GM21825 (cell line): ENCODE measurements at regions not wholly inside any gene's neighbourhood (a gene's known extent, or its start where the extent isn't known, plus 50 kb on each side); places are given as distances from the start of the nearest gene placed in this dataset.
"Not testable (repeated sequence)": the region's sequence is repeated elsewhere in the genome, so short reads cannot be mapped to it uniquely, and the experiment has no call there.

ENCODE experiments used
- ATAC-seq: cut with Tn5 transposase; IDR thresholded peaks from one replicate; pipeline ENCODE4 v1.9.1; 2021; ENCODE audit warnings: mild to moderate bottlenecking, moderate library complexity; ENCODE audit not compliant: unreplicated experiment

DNA sequence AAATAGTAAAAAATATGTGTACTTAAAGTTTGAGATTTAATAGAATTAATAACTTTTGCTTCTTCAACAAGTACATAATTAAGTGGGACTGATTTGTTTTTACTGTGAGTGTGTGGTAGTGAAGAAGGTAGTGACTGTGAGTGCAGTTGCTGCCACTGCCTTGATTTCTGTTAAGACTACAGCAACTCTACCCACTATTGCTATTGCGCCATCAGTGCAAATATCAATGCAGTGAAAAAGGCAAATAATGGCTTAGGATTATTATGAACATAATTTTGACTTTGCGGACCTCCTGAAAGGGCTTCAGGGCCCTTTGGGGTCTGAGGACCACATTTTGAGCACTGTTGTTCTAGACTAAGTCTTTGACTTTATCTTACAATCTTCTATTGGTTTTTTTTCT lies 112.0 kb upstream of the PITX1 start:
- no peak for ATAC-seq

DNA sequence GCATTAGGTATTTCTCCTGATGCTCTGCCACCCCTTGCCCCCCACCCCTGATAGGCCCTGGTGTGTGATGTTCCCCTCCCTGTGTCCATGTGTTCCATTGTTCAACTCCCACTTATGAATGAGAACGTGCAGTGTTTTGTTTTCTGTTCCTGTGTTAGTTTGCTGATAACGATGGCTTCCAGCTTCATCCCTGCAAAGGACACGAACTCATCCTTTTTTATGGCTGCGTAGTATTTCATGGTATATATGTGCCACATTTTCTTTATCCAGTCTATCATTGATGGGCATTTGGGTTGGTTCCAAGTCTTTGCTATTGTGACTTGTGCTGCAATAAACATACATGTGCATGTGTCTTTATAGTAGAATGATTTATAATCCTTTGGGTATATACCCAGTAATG lies 109.7 kb upstream of the PITX1 start:
- ATAC-seq = not testable (repeated sequence)

DNA sequence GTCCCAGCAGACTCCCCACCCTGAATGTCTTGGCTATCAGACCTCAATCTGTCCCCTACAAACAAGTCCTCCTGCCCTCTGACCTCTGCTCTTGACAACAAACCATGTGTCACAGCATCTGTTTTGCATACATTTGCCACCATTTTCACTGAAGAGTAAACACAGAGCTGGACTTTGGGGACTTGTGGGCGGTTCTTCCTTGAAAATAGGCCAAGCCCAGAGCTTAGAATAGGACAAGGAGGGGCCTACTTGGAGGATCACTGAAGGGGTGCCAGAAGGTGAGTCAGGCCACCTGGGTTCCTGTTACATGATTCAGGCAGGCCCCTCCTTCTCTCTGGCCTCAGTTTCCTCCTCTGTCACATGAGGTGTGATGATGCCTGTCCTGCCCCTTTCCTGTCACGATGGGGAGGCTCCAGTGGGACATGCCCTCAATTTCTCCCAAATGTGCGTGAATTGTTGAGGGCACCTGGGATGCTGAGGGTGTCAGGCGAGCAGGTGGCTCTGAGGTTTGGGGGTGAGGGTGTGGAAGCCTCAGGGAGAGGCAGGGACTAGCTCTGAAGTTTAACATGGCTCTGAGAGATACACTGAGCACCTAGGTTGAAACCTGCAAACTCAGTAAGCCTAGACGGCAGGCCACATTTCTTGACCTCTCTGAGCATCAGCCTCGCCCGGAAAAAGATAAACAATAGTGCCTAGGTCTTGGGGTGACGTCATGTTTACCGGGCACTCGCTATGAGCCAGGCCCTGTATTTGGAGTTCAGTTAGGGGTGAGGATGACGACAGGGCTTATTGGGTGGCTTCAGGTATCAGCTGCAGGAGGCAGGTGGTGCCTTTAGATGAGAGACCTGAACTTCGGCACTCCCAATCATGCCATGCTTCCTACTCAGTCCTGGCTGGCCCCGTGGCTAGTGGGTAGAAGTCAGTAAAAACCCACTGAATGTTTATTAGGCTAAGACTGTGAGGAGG lies 107.6 kb upstream of the PITX1 start:
- ATAC-seq = no peak

DNA sequence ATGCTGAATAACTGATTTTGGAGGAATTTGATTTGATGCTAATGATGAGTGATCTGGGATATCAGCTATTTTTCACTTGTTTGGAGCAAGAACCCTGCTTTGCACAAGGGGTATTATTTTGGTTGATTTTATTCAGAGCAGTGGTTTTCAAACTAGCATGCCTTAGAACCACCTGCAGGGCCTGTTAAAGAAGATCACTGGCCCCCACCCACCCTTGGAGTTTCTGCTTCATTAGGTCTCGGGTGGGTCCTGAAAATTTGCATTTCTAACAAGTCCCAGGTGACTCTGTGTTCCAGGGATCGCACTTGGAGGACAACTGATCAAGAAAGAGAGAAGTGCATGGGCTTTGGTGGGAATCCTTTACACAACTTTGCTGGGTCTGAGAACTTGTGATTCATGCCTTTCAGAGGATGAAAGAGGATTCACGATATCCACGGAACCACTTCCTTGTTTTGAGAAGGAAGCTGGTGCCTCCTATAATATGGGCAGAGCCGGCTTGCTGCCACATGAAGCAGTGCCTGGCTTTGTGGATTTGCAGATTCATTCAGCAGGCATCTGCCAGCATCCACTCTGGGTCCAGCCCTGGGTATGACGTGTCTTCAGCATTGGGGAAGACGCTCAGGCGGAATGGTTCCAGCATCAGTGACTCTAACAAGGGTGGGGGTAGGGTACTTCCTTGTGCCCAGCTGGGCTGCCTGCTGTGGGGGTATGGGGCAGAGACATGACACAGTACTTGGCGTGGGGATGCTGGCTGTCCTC lies 106.6 kb upstream of the PITX1 start:
- no peak for ATAC-seq

DNA sequence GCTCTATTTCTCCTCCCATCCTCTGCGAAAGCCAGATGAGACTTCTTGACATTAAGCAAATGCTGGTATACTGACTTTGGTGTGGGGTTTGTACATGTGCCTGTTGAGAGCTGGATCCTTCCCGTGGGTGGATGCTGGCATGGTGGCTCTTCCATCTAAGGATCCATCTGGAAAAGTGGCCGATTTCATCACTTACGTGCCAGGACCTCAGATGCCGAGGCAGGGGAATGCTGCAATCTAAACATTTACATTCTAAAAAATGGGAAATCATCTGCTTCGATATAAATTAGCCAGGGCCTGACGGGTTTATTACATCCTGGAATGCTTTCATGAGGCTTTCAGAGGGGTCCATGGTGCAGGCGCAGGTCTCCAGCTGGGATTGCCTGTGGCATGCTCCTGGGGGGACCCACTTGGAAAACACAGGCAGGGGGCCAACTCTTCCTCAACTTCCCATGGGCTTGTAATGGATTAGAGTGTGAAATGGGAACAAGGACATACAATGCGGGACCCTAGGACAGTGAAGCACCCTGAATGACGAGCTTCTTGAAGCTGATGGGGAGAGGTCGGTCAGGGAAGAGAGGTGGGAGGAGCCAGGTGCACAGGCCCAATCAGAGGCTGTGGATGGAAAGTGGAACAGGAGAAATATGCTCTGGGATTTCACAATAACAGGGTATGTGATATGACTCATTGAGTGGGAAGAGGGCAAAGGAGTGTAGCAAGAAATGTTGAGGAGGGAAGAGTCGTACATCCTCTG lies 105.5 kb upstream of the PITX1 start:
- no peak for ATAC-seq

DNA sequence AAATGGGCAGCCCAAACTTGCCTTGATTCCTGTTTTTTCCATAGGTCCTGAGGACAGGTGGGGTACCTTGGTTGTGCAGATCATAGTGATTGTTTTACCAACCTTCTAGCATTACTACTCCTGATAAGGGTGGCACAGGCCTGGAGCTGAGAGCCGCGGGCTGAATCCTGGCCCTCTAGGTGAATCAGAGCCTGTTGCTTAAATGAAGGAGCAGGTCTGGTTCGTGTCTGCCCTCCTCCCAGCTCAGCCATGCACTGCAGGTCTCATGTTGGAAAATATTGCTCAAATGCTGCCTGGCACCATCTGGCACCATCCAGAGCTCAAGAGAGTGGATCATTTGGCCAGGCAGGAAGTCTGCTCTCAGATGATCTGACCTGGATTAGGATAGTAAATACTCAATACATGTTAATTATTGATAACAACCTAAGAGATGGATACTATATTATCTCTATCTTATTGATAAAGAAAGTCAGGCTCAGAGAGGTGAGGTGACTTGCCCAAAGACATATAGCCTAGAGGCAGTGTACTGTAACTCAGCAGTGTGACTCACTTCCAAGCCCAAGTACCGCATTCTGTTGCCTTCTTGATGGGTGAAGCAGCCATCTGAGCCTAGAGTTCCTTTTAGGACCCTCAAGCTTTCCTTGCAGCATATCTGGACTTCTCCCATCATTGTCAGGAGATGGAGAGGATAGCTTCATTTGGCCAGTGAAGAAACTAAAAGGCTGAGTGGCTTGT lies 104.3 kb upstream of the PITX1 start:
- ATAC-seq = no peak

DNA sequence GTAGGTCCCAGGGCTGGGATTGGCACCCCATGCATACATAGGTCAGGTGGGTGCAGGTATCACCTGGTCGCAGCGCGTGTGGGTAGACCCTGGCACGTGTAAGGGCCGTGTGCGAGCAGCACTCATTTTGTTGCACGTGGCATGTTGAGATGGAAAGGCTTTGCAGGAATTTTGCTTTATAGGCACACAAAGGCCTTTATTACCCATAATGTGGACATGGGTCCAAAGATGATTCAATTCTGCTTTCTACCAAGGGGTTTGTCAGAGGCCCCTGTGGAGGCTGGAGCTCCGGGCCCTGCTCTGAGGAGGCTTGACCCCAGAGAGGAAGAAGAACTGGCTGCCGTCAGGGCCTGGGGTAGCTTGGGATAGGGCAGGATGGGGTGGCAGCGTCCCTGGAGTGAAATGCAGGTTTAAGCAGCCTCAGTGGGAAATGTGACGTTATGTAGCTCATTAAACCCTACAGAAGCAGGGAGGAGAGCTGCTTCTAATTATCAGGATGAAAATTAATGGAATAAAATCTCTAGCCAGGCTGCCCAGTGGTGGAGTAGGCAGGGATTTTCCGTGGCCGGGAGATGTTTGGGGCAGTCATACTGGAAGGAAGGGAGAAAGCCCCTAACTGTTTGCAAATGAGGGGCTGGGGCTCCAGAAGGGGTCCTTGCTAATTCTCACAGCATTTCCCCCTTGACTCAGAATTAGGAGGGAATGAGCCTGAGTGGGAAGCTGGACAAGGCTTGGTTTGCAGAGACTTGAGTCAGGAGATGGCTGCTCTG lies 103.3 kb upstream of the PITX1 start:
- no peak for ATAC-seq

DNA sequence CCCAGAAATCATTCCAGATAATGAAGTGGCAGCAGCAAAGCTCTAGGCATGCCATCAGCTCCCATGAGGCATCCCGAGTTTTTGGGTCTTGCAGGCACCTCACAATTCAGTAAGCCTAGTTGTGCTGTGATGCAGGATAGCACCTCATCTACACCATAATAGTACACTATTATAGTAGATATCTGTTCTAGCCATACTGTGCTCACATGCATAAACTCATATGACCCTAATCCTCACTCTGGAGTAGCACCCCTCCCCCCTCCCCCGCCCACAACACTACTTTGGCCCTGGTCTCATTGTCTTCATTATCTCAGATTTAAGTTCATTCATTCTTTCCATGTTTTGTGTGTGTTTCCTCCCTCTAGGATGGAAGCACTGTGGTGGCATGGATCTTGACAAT lies 102.5 kb upstream of the PITX1 start:
- no peak for ATAC-seq

DNA sequence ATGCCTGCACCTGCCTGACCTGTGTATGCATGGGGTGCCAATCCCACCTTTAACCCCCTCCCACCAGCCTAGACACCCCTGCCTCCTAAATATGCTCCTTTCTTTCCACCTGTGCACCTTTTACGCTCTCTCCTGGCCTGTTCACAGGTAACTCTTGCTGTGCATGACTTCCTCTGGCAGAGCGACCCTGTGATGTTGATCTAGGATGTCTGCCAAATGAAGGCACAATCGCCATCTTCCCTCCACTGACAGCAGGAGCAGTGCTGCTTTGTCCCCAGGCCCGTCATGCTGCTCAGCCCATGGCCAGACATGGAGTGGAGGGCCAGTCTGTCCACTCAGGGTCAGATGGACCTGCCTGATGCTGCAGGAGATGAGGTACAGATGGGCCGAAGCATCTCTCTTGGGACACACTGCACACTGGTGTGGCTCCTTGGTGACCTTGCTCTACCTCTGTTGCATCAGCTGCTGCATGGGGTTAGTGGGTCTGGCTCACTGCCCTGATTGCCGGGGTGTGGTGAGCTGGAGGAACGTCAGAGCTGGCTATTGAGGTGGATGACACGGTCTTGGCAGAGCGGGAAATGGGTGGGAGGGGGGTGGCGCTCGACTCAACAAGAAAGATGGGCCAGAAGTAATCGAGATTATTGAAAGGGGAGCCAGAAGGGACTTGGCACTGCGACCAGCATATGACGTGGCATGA lies 101.7 kb upstream of the PITX1 start:
- no peak for ATAC-seq

DNA sequence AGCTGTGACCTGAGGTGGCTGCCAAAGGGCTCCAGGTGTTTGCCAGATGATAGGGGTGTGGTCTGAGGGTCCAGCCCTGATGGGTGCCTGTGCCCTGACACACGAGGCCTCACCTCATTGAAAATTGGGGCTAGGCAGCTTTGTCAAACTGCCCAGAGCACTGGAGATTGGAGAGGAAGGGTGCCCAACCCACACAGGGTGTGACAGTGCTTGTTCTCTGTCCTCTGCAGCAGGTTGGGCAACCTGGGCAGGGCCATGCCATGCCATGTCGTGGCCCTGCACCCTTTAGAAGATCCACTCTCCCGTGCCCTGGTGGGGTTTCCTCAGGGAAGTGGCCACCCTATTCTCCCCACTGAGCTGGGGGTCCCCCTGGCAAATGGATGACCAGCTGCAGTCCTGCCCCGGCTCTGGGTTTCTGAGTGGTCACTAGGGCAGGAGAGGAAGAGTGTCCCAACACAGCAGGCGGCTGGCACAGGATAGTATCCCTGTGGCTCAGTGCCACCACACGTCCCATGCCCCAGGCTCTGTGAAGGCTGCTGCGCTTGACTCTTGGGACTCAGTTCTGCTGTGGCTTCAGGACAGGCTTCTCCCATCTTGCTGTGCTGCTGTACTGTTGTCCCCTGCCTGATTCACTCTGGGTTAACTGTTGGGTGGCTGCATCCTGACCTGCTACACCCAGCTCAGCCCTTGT lies 100.8 kb upstream of the PITX1 start:
- ATAC-seq = no peak

DNA sequence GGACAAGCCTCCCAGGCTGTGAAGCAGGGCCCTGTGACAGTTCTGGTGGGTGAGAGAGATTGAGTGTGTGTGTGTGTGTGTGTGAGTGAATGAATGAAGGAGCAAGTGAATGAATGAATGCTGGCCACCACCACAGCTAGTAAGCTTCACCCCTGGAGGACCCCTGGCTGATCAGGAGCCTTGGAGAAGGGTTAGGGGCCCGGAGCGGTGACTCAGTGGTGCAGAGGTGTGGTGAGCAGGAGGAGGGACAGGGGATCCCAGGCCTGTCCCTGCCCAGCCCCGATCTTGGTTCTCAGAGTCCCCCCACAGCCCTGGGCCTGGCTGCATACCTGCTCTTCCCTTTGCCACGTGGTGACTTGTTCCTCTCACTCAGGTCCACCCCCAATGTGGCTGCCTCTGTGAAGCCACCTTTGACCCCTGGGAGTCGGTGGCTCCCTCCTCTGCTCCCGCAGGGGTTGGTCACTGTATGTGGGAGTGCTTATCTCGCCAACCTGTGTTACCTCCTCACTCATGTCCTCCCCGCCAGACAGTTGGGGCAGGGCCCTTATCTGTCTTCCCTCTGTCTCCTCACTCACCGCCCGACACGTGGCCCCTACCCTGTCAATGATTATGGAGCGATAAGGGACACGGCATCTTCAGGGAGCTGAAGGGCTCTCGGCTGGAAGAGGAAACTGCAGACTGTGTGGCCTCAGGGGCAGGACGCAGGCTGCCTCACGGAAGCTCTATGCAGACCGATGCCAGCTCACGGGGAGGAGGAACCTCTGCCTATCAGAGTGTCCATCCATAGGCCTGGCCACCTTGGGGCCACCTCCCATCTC lies 99.9 kb upstream of the PITX1 start:
- ATAC-seq = no peak

DNA sequence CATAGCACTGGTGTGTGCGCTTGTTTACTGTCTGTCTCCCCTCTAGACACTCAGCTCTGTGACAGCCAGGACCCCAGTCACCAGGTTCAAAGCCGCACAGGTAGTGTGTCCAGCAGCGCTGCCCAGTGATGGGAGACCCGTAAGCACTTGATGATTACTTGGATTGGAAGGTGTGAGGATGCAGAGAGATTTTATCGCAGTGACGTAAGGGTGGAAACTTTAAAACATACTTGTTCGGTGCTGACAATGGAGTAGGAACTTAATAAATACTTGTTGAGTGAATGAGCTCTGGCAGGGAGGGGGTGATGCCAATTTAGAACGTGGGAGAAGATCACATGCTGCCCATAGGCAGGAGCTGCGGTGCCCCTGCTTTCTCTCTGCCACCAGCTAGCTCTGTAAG lies 99.2 kb upstream of the PITX1 start:
- no peak for ATAC-seq

DNA sequence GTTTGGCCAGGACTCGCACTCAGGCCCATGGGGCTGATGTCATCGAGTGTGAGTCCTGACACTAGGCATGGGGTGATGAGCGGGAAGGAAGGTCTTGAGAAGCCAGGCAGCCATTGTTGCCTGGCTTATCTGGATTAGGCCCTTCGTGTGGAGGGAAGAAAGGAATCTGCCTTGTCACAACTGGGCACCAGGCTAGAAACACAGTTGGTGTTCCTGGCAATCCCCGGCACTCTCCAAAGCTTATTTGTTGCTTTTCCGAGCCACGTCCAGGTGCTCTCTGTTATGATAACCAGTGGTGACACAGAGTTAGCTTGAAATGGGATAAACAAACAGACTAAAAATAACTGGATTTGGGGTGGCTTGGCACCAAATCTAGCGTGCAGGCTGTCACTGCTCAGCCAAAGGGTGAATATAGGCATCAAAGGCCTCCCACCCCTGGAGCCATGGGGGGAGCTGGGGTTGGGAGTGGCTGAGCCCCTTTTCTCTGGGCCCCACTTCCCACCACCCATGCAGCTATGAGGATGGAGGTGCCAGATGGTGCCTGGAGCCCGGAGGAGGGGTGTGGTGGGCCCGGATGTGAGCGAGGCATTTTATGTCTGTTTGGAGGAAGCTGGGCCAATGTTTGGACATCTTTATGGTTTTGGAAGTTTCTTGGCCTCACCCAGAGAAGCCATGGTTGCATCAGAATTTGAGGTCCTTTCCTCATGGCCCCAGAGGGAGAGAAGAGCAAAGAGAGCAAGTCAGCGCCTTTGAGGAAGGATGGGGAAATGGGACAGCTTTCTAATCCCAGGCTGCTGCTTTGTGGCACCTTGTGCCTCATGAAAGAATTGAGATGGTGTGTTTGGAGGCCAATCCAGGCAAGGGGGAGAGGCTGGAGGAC lies 98.0 kb upstream of the PITX1 start:
- ATAC-seq = no peak

DNA sequence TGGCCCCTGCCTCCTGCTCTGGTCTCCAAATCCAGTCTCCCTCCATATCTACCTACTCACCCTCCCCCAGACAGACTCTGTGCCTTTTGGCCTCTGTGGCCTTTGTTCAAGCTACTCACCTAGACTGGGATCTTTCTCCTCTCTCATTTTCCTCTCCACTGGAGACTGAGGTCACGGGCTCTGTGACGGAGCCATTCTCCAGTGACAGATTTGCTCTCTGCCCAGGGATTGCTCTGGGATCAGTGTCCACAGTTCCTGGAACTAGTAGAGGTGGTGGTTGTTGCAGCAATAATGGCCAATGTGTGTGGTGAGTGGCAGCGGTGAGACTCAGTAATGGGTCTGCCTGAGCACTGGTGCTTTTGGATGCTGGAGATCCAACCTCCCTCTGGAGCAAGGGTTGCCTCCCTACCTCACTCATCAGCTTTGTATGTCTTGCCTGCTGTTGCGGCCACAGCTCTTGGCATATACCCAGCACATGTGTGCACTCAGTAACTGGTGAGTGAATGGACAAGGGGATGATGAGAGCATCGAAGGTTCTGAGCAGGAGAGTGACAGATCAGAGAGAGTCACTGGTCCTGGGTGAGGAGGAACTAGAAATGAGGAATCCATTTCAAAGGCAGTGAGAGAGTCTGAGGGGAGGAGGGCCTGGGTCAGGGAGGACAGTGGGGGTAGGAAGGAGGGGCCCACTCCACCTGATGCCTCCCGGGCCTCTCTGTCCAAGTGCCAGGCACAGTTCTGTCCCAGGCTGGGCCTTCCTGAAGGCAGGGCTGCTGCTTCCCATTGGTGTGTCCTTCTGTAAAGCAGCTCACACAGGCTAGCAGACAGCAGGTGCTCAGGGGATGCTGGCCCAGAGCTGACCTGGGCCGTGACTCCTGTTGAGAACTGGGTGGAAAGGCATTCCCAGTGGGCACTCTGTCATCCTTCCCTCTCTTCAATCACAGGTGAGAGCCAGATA lies 96.5 kb upstream of the PITX1 start:
- no peak for ATAC-seq

DNA sequence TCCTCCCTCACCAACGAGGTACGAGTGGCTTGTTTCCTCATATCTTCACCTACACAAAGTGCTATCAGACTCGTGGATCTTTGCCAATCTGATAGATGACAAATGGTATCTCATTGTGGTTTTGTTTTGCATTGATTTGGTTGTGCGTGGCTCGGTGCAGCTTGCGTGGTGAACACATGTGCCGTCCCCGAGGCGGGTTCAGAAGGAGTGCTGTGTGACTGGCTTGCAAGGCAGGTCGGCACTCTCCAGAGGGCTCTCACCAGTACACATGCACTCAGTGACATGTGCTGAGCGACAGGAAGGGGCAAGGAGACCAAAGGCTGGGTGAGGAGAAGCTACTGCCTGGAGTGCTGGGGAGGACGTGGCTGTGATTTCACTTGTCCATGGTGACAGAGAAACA lies 95.3 kb upstream of the PITX1 start:
- no peak for ATAC-seq

DNA sequence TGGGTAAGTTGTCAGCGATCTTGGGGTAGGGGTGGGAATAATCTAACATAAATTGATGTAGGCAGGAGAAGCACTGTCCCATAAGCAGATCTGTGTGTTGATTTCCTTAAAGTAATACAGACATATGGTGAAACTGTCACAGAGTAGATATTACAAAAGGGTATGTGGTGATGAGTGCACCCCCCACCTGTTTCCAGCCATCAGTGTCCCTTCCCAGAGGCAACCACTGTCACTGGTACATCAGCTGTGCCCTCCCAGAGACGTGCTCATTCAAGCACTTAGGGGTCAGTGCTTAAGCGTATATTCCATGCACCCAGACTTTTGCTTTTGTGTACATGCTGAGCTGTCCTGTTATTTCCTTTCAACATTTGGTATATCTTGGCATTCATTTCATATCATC lies 94.3 kb upstream of the PITX1 start:
- no peak for ATAC-seq
